SK-N-SH (cell line): ENCODE measurements at regions not wholly inside any gene's neighbourhood (a gene's known extent, or its start where the extent isn't known, plus 50 kb on each side); places are given as distances from the start of the nearest gene placed in this dataset.

Source experiments
- CTCF ChIA-PET: fragments of 300-600, 350-600 bp; formaldehyde crosslinking; extraction: SDS; loops from one replicate; lab custom pipeline; 2021; lab: Yijun Ruan, JAX
- POLR2A ChIA-PET: fragments of 350-600 bp; sonication (Branson Sonifier 250); formaldehyde crosslinking; extraction: SDS; loops from one replicate; lab custom pipeline; 2020; ENCODE audit warnings: antibody characterized with exemption, inconsistent platforms; lab: Yijun Ruan, JAX
- DNase-seq: peaks from one replicate; pipeline ENCODE4 v3.0.0; 2012
- H2AFZ ChIP-seq: fragments of 200-600 bp; sonication (generic); 2 replicates; pipeline ENCODE4 v1.8.1; 2016; ENCODE audit warnings: antibody characterized with exemption, mild to moderate bottlenecking, low read depth
- H3F3A ChIP-seq: fragments of 200-600 bp; sonication (generic); replicated peaks from 2 replicates; pipeline ENCODE3; 2016; ENCODE audit warnings: antibody characterized with exemption, mild to moderate bottlenecking; ENCODE audit not compliant: insufficient read depth
- H3K27ac ChIP-seq, 2 experiments: fragments of 200-500 bp in 1 of 2; fragments of 200-600 bp in 1 of 2; sonication (Bioruptor generic) in 1 of 2; sonication (generic), shearing (Covaris generic) in 1 of 2; 2 replicates each; pipeline versions ENCODE4 v1.5.1 to v1.6.1; 2014 to 2016; ENCODE audit warnings: low read depth in 2 of 2, inconsistent platforms in 1 of 2, low read length in 1 of 2, mild to moderate bottlenecking in 1 of 2, mixed read lengths in 1 of 2
- H3K27me3 ChIP-seq: fragments of 200-600 bp; sonication (generic), shearing (Covaris generic); 2 replicates; pipeline ENCODE4 v1.6.1; 2016; ENCODE audit warnings: mixed run types; ENCODE audit not compliant: insufficient read depth
- H3K36me3 ChIP-seq, 2 experiments: fragments of 200-500 bp in 1 of 2; fragments of 200-600 bp in 1 of 2; sonication (Bioruptor generic) in 1 of 2; sonication (generic) in 1 of 2; replicated peaks in 1 of 2; 2 replicates each; pipeline versions ENCODE3 to v1.5.1; 2014 to 2016; ENCODE audit warnings: low read length in 1 of 2, mild to moderate bottlenecking in 1 of 2; ENCODE audit not compliant: insufficient read depth in 2 of 2, control insufficient read depth in 1 of 2
- H3K4me1 ChIP-seq, 2 experiments: fragments of 200-500 bp in 1 of 2; fragments of 200-600 bp in 1 of 2; sonication (Bioruptor generic) in 1 of 2; sonication (generic), shearing (Covaris generic) in 1 of 2; 2 replicates each; pipeline versions ENCODE4 v1.5.1 to v1.6.1; 2014 to 2016; ENCODE audit warnings: low read depth in 1 of 2, low read length in 1 of 2, mixed run types in 1 of 2; ENCODE audit not compliant: insufficient read depth in 2 of 2, control insufficient read depth in 1 of 2
- H3K4me2 ChIP-seq: fragments of 200-600 bp; sonication (generic), shearing (Covaris generic); 2 replicates; pipeline ENCODE4 v1.6.1; 2017; ENCODE audit warnings: mixed run types
- H3K4me3 ChIP-seq, 2 experiments: fragments of 200-500 bp in 1 of 2; fragments of 200-600 bp in 1 of 2; sonication (Bioruptor generic) in 1 of 2; sonication (generic), shearing (Covaris generic) in 1 of 2; 2 replicates each; pipeline versions ENCODE4 v1.5.1 to v1.8.1; 2014 to 2016; ENCODE audit warnings: low read depth in 2 of 2, inconsistent platforms in 1 of 2, low read length in 1 of 2, mild to moderate bottlenecking in 1 of 2, mixed read lengths in 1 of 2, moderate library complexity in 1 of 2
- H3K79me2 ChIP-seq: fragments of 200-600 bp; sonication (generic); 2 replicates; pipeline ENCODE4 v1.8.1; 2017; ENCODE audit warnings: mild to moderate bottlenecking; ENCODE audit not compliant: insufficient read depth
- H3K9ac ChIP-seq: fragments of 200-600 bp; sonication (generic); 2 replicates; pipeline ENCODE4 v1.6.1; 2017; ENCODE audit warnings: mixed run types
- H3K9me2 ChIP-seq: fragments of 200-600 bp; sonication (generic); 2 replicates; pipeline ENCODE4 v1.6.1; 2017; ENCODE audit warnings: mixed run types
- H3K9me3 ChIP-seq: fragments of 200-600 bp; sonication (generic); 2 replicates; pipeline ENCODE4 v1.6.1; 2017; ENCODE audit warnings: mixed run types, mild to moderate bottlenecking, moderate library complexity
- H4K20me1 ChIP-seq: fragments of 200-600 bp; sonication (generic); 2 replicates; pipeline ENCODE4 v1.6.1; 2017; ENCODE audit warnings: mild to moderate bottlenecking, mixed run types; ENCODE audit not compliant: insufficient read depth
- CHD2 ChIP-seq: fragments of 150-350 bp; IDR thresholded peaks from 2 replicates; pipeline ENCODE4 v1.6.1; 2018; ENCODE audit warnings: low read length; ENCODE audit not compliant: partially characterized antibody
- ELF1 ChIP-seq: IDR thresholded peaks from 2 replicates; pipeline ENCODE4 v1.4.0; 2012
- FOXM1 ChIP-seq: IDR thresholded peaks from 2 replicates; pipeline ENCODE4 v1.4.0; 2012; ENCODE audit warnings: low read depth, mild to moderate bottlenecking
- GABPA ChIP-seq: IDR thresholded peaks from 2 replicates; pipeline ENCODE4 v1.4.0; 2012; ENCODE audit warnings: low read depth, mild to moderate bottlenecking
- JUND ChIP-seq: IDR thresholded peaks from 2 replicates; pipeline ENCODE4 v1.4.0; 2012
- MEF2A ChIP-seq: IDR thresholded peaks from 2 replicates; pipeline ENCODE4 v1.4.0; 2012; ENCODE audit warnings: low read depth, borderline replicate concordance
- MXI1 ChIP-seq: IDR thresholded peaks from 2 replicates; pipeline ENCODE4 v1.6.1; 2012; ENCODE audit warnings: mild to moderate bottlenecking, low read depth, low read length, improper control_type of control experiment
- NRF1 ChIP-seq: IDR thresholded peaks from 2 replicates; pipeline ENCODE4 v1.6.1; 2012; ENCODE audit warnings: low read depth, mild to moderate bottlenecking, low read length
- REST ChIP-seq: IDR thresholded peaks from 2 replicates; pipeline ENCODE4 v1.6.1; 2012; ENCODE audit warnings: mild to moderate bottlenecking, low read depth, low read length, moderate library complexity
- RFX5 ChIP-seq: IDR thresholded peaks from 2 replicates; pipeline ENCODE4 v1.6.1; 2012; ENCODE audit warnings: mild to moderate bottlenecking, improper control_type of control experiment, low read length
- TCF12 ChIP-seq: IDR thresholded peaks from 2 replicates; pipeline ENCODE4 v1.4.0; 2012
- YY1 ChIP-seq: IDR thresholded peaks from 2 replicates; pipeline ENCODE4 v1.4.0; 2012; ENCODE audit warnings: low read depth, mild to moderate bottlenecking
- WGBS: methylation state at CpG from one replicate; pipeline ENCODE4 v1.1.6; 2017; ENCODE audit warnings: low lambda C conversion rate; 5-methylcytosine and 5-hydroxymethylcytosine counted together

- 3% methylated on average over 7 of the region's 7 CpGs for WGBS
Observed at GRCh38 chr7:21191321-21192073, 236.4 kb upstream of the SP4 start.

GRCh38 chr7:21192657-21193056 is 235.2 kb upstream of the SP4 start:
- Histone ChIP-seq H3K27ac (no peak overlapping the region), H4K20me1 (no peaks in the 10 kb centered on the region)
- TF ChIP-seq GABPA = no peak
- TF ChIP-seq NRF1 = no peak
- TF ChIP-seq ELF1 = no peak
- TF ChIP-seq TCF12 = no peak
- TF ChIP-seq MXI1 = no peak
- TF ChIP-seq, all 33 proteins: peak for 0
- Histone ChIP-seq H2AFZ (no peak overlapping the region), H3K4me2 (no peak overlapping the region), H3F3A (no peaks in the 10 kb centered on the region), H3K36me3 (no peaks in the 10 kb centered on the region), H3K79me2 (no peaks in the 10 kb centered on the region), H3K4me3 (no peak overlapping the region), H3K9me2 (no peaks in the 10 kb centered on the region), H3K9me3 (no peaks in the 10 kb centered on the region), H3K4me1 (no peaks in the 10 kb centered on the region), H3K27me3 (no peaks in the 10 kb centered on the region), H3K9ac (no peak overlapping the region)
- POLR2A ChIA-PET = no interaction called here
- CTCF ChIA-PET = no interaction called here
- DNase-seq = no peak
- 5% methylated on average over 2 of the region's 2 CpGs for WGBS

More at GRCh38 chr7:21191321-21192073, 236.4 kb upstream of the SP4 start:
- peaks cover 8% of the 10 kb centered on the region; the same call in 1 of the 2 replicates for H3K27me3 ChIP-seq
- no peak overlapping the region for H3K27ac ChIP-seq
- no peaks in the 10 kb centered on the region for H3K9me3 ChIP-seq
- no peak overlapping the region for H3K4me3 ChIP-seq
- H3K4me2 ChIP-seq = no peak overlapping the region
- H4K20me1 ChIP-seq = no peaks in the 10 kb centered on the region
- no peaks in the 10 kb centered on the region for H3F3A ChIP-seq
- H3K4me1 ChIP-seq = no peaks in the 10 kb centered on the region
- DNase-seq = no peak
- no peak overlapping the region for H3K9ac ChIP-seq
- H2AFZ ChIP-seq = no peak overlapping the region
- POLR2A ChIA-PET = interaction anchor here (0.7 kb wide), 1 partner anchor 10 kb away, joined by 3 read pairs; no protein-coding TSS in a partner anchor
- H3K79me2 ChIP-seq = no peaks in the 10 kb centered on the region
- TF ChIP-seq JUND (no peak), CHD2 (no peak), YY1 (no peak), FOXM1 (no peak)
- no peaks in the 10 kb centered on the region for H3K9me2 ChIP-seq
- H3K36me3 ChIP-seq = no peaks in the 10 kb centered on the region
- CTCF ChIA-PET = interaction anchor here (0.9 kb wide), 1 partner anchor 39 kb away, joined by 3 read pairs; no protein-coding TSS in a partner anchor

GRCh38 chr7:21193895-21194294 is 234.0 kb upstream of the SP4 start:
- CTCF ChIA-PET = interaction anchor here (1.3 kb wide), 1 partner anchor 8 kb away, joined by 3 read pairs; no protein-coding TSS in a partner anchor
- no peak overlapping the region for H3K4me2 ChIP-seq
- H3K9me2 ChIP-seq = no peaks in the 10 kb centered on the region
- no peak for DNase-seq
- H3K4me3 ChIP-seq = no peak overlapping the region
- H3K9ac ChIP-seq = no peak overlapping the region
- no peaks in the 10 kb centered on the region for H4K20me1 ChIP-seq
- H2AFZ ChIP-seq = no peak overlapping the region
- H3F3A ChIP-seq = no peaks in the 10 kb centered on the region
- no peaks in the 10 kb centered on the region for H3K4me1 ChIP-seq
- 3% methylated on average over 2 of the region's 2 CpGs for WGBS
- no peak for TF ChIP-seq RFX5
- TF ChIP-seq NRF1 = no peak
- TF ChIP-seq CHD2 = no peak
- TF ChIP-seq REST = no peak
- TF ChIP-seq MEF2A = no peak
- no peak for TF ChIP-seq GABPA
- H3K36me3 ChIP-seq = no peaks in the 10 kb centered on the region
- POLR2A ChIA-PET = no interaction called here
- no peaks in the 10 kb centered on the region for H3K79me2 ChIP-seq
- no peaks in the 10 kb centered on the region for H3K9me3 ChIP-seq
- H3K27me3 ChIP-seq = no peaks in the 10 kb centered on the region
- no peak overlapping the region for H3K27ac ChIP-seq
